HCT116 (cell line): ENCODE measurements at regions not wholly inside any gene's neighbourhood (a gene's known extent, or its start where the extent isn't known, plus 50 kb on each side); places are given as distances from the start of the nearest gene placed in this dataset.

Experiments
- ATAC-seq: fragments of 200-7000 bp; cut with Tn5 transposase; 2 replicates; pipeline ENCODE4 v1.9.1; 2020; ENCODE audit warnings: mild to moderate bottlenecking, moderate library complexity
- BruUV-seq: library from RNA; stranded (reverse); fragments of 400-500 nt; replicated peaks from 2 replicates; lab custom pipeline; 2021; lab: Mats Ljungman, UMichigan
- CTCF ChIA-PET: fragments of 300-600 bp; sonication (Branson Sonifier 250); formaldehyde crosslinking; loops from one replicate; lab custom pipeline; 2021; ENCODE audit warnings: antibody characterized with exemption; lab: Charles Lee
- POLR2A ChIA-PET: fragments of 300-600, 350-600 bp; sonication (Branson Sonifier 250); formaldehyde crosslinking; loops from one replicate; lab custom pipeline; 2021; ENCODE audit warnings: antibody characterized with exemption; lab: Charles Lee
- RAD21 ChIA-PET, 2 experiments: fragments of 300-600 bp; sonication (Branson Sonifier 250); formaldehyde crosslinking; loops; one replicate each; lab custom pipeline; 2023; ENCODE audit warnings: low total read pairs in 2 of 2; ENCODE audit not compliant: uncharacterized antibody in 2 of 2, unreplicated experiment in 2 of 2, low non-redundant PET in 1 of 2; lab: Charles Lee
- DNase-seq: peaks from one replicate; pipeline ENCODE4 v3.0.0-alpha.2; 2010; ENCODE audit warnings: low read depth, low spot score
- H2AFZ ChIP-seq: fragments of 200-600 bp; shearing (Covaris generic), sonication (generic); 2 replicates; pipeline ENCODE4 v1.6.1; 2017; ENCODE audit warnings: low read depth, mixed run types, mixed read lengths, antibody characterized with exemption, low read length; ENCODE audit not compliant: poor library complexity, severe bottlenecking
- H3K27ac ChIP-seq: 2 replicates; pipeline ENCODE4 v1.5.1; 2012; ENCODE audit warnings: low read depth, low read length
- H3K27me3 ChIP-seq: fragments of 200-600 bp; sonication (generic); 2 replicates; pipeline ENCODE4 v1.6.1; 2016; ENCODE audit warnings: mixed run types, low read length, mixed read lengths; ENCODE audit not compliant: insufficient read depth
- H3K36me3 ChIP-seq, 2 experiments: fragments of 200-500 bp in 1 of 2; fragments of 200-600 bp in 1 of 2; sonication (Bioruptor generic) in 1 of 2; sonication (generic) in 1 of 2; 2 replicates each; pipeline versions ENCODE4 v1.5.1 to v1.6.1; 2014 to 2016; ENCODE audit warnings: low read length in 2 of 2, inconsistent platforms in 1 of 2, mixed read lengths in 1 of 2, mixed run types in 1 of 2; ENCODE audit not compliant: insufficient read depth in 2 of 2, control insufficient read depth in 1 of 2
- H3K4me1 ChIP-seq, 2 experiments: fragments of 200-600 bp in 1 of 2; sonication (generic) in 1 of 2; 2 replicates each; pipeline versions ENCODE4 v1.5.1 to v1.6.1; 2012 to 2017; ENCODE audit warnings: low read length in 2 of 2, inconsistent platforms in 1 of 2, mild to moderate bottlenecking in 1 of 2, mixed read lengths in 1 of 2, mixed run types in 1 of 2, moderate library complexity in 1 of 2; ENCODE audit not compliant: insufficient read depth in 2 of 2, control insufficient read depth in 1 of 2
- H3K4me2 ChIP-seq: fragments of 200-600 bp; sonication (generic); 2 replicates; pipeline ENCODE4 v1.6.1; 2017; ENCODE audit warnings: mixed run types, low read length, mixed read lengths
- H3K4me3 ChIP-seq, 2 experiments: fragments of 200-600 bp in 1 of 2; sonication (generic) in 1 of 2; replicated peaks in 1 of 2; 2 replicates each; pipeline ENCODE4 v1.5.1; 2011 to 2016; ENCODE audit warnings: low read length in 2 of 2, control low read depth in 1 of 2, low read depth in 1 of 2, mild to moderate bottlenecking in 1 of 2, mixed read lengths in 1 of 2, mixed run types in 1 of 2
- H3K79me2 ChIP-seq: fragments of 200-600 bp; sonication (generic); 2 replicates; pipeline ENCODE4 v1.6.1; 2017; ENCODE audit warnings: mild to moderate bottlenecking, mixed run types, low read length, moderate library complexity, mixed read lengths; ENCODE audit not compliant: insufficient read depth
- H3K9ac ChIP-seq: fragments of 200-600 bp; sonication (generic); 2 replicates; pipeline ENCODE4 v1.6.1; 2016; ENCODE audit warnings: low read length, mixed read lengths
- H3K9me2 ChIP-seq: fragments of 200-600 bp; sonication (generic), shearing (Covaris generic); 2 replicates; pipeline ENCODE4 v1.6.1; 2017; ENCODE audit warnings: mixed run types, mild to moderate bottlenecking, moderate library complexity; ENCODE audit not compliant: insufficient read depth
- H3K9me3 ChIP-seq, 2 experiments: fragments of 200-500 bp in 1 of 2; fragments of 200-600 bp in 1 of 2; sonication (Bioruptor generic) in 1 of 2; sonication (generic) in 1 of 2; 2 replicates each; pipeline ENCODE4 v1.6.1; 2014 to 2017; ENCODE audit warnings: low read length in 2 of 2, mixed read lengths in 2 of 2, inconsistent platforms in 1 of 2, low read depth in 1 of 2, mild to moderate bottlenecking in 1 of 2, mixed run types in 1 of 2, moderate library complexity in 1 of 2; ENCODE audit not compliant: control insufficient read depth in 1 of 2, insufficient read depth in 1 of 2
- H4K20me1 ChIP-seq: fragments of 200-600 bp; sonication (generic), shearing (Covaris generic); 2 replicates; pipeline ENCODE4 v1.6.1; 2017; ENCODE audit warnings: mixed run types, mild to moderate bottlenecking, moderate library complexity; ENCODE audit not compliant: insufficient read depth
- ATF3 ChIP-seq: IDR thresholded peaks from 2 replicates; pipeline ENCODE4 v1.6.1; 2012
- CTCF ChIP-seq, 3 experiments: fragments of 200-600 bp in 1 of 3; sonication (generic) in 1 of 3; IDR thresholded peaks in 2 of 3; conservative IDR thresholded peaks in 1 of 3; 2 replicates each; pipeline ENCODE4 v1.5.1; 2012 to 2017; ENCODE audit warnings: low read depth in 2 of 3, low read length in 2 of 3, antibody characterized with exemption in 1 of 3, borderline replicate concordance in 1 of 3, control low read depth in 1 of 3, mild to moderate bottlenecking in 1 of 3, mixed read lengths in 1 of 3, mixed run types in 1 of 3, moderate library complexity in 1 of 3; ENCODE audit not compliant: insufficient read depth in 1 of 3
- EGR1 ChIP-seq: IDR thresholded peaks from 2 replicates; pipeline ENCODE4 v1.6.1; 2012; ENCODE audit warnings: low read depth
- ELF1 ChIP-seq: IDR thresholded peaks from 2 replicates; pipeline ENCODE4 v1.6.1; 2012; ENCODE audit warnings: low read depth, borderline replicate concordance
- FOSL1 ChIP-seq: IDR thresholded peaks from 2 replicates; pipeline ENCODE4 v1.6.1; 2012; ENCODE audit warnings: low read depth
- MAX ChIP-seq: IDR thresholded peaks from 2 replicates; pipeline ENCODE4 v1.6.1; 2012
- POLR2AphosphoS5 ChIP-seq: IDR thresholded peaks from 2 replicates; pipeline ENCODE4 v1.6.1; 2011; ENCODE audit warnings: mild to moderate bottlenecking, low read depth, low read length, moderate library complexity
- SP1 ChIP-seq: IDR thresholded peaks from 2 replicates; pipeline ENCODE4 v1.6.1; 2012; ENCODE audit warnings: low read depth
- SRF ChIP-seq: IDR thresholded peaks from 2 replicates; pipeline ENCODE4 v1.6.1; 2012; ENCODE audit warnings: low read depth
- TCF7L2 ChIP-seq: IDR thresholded peaks from 2 replicates; pipeline ENCODE4 v1.7.0; 2011; ENCODE audit warnings: borderline replicate concordance, inconsistent platforms; ENCODE audit not compliant: insufficient read depth, insufficient read length; ENCODE audit errors: extremely low read depth
- YY1 ChIP-seq: IDR thresholded peaks from 2 replicates; pipeline ENCODE4 v1.6.1; 2011; ENCODE audit warnings: low read length, low read depth, moderate library complexity, mild to moderate bottlenecking; ENCODE audit not compliant: insufficient replicate concordance; ENCODE audit errors: extremely low read depth
- intact Hi-C: fragments of 100-400 bp; cut with micrococcal nuclease; formaldehyde crosslinking; loops from 2 replicates; pipeline ENCODE4 v1.10.0; 2022

- H3K4me1 ChIP-seq, result no peaks in the 10 kb centered on the region
- no peak overlapping the region for H2AFZ ChIP-seq
- H3K4me2 ChIP-seq, result no peak overlapping the region
- H3K36me3 ChIP-seq, result no peaks in the 10 kb centered on the region
- no peaks in the 10 kb centered on the region for H4K20me1 ChIP-seq
- no peaks in the 10 kb centered on the region for H3K79me2 ChIP-seq
- H3K27me3 ChIP-seq, result peaks cover 9% of the 10 kb centered on the region; the same call in 1 of the 2 replicates
- no peak overlapping the region for H3K27ac ChIP-seq
- no peaks in the 10 kb centered on the region for H3K9me2 ChIP-seq
- CTCF ChIA-PET, result interaction anchor here (0.9 kb wide), 1 partner anchor 493 kb away, joined by 5 read pairs; no protein-coding TSS in a partner anchor
- POLR2A ChIA-PET, result no interaction called here
- H3K9ac ChIP-seq, result no peak overlapping the region
- BruUV-seq, result no TSS peak
- no peaks in the 10 kb centered on the region for H3K9me3 ChIP-seq
- no peak overlapping the region for H3K4me3 ChIP-seq
- intact Hi-C loops, result no loop called here
- ATAC-seq, result no peak
- no peak for DNase-seq
- RAD21 ChIA-PET, result no interaction called here
- TF ChIP-seq EGR1 (no peak), POLR2AphosphoS5 (no peak), TCF7L2 (no peak), SRF (no peak), FOSL1 (no peak), SP1 (no peak), YY1 (no peak), CTCF (IDR thresholded peaks at IDR 0.05 in 2 of 3, conservative IDR thresholded peaks at IDR 0.05 in 1 of 3; ENCODE audit: borderline replicate concordance in 1 of 3, insufficient read depth in 1 of 3, low read depth in 2 of 3, low read length in 2 of 3) (no peak), MAX (no peak), ELF1 (no peak), ATF3 (no peak)
Measured at GRCh38 chr6:55937261-55937947, 62.0 kb upstream of the BMP5 start.
